ENCODE measurements at regions not wholly inside any gene's neighbourhood (a gene's known extent, or its start where the extent isn't known, plus 50 kb on each side); places are given as distances from the start of the nearest gene placed in this dataset.

- no peak for TF ChIP-seq CTCF (IDR thresholded peaks at IDR 0.05)
- no peak for TF ChIP-seq POLR2A (IDR thresholded peaks at IDR 0.05)
Observed at GRCh38 chr18:77969972-77970371, 720.3 kb downstream of the GALR1 start.
